Dendritic cell treated with granulocyte-macrophage colony-stimulating factor and Interleukin-4, amounts not matched to agents 40 ng/mL and 50 ng/mL, for 4 days (primary cell): ENCODE measurements at regions not wholly inside any gene's neighbourhood (a gene's known extent, or its start where the extent isn't known, plus 50 kb on each side); places are given as distances from the start of the nearest gene placed in this dataset.

ENCODE experiments used
- H3K27ac Mint-ChIP-seq: one replicate; pipeline ENCODE4 v1.8.0; 2022; ENCODE audit warnings: mild to moderate bottlenecking, mixed read lengths
- H3K27me3 Mint-ChIP-seq: one replicate; pipeline ENCODE4 v1.8.0; 2022; ENCODE audit warnings: mild to moderate bottlenecking, mixed read lengths
- H3K36me3 Mint-ChIP-seq: one replicate; pipeline ENCODE4 v1.8.0; 2022; ENCODE audit warnings: low read depth, mixed read lengths
- H3K4me1 Mint-ChIP-seq: one replicate; pipeline ENCODE4 v1.8.0; 2022; ENCODE audit warnings: low read depth, mixed read lengths
- H3K4me3 Mint-ChIP-seq: one replicate; pipeline ENCODE4 v1.8.0; 2022; ENCODE audit warnings: mild to moderate bottlenecking, moderate library complexity, mixed read lengths
- H3K9me3 Mint-ChIP-seq: one replicate; pipeline ENCODE4 v1.8.0; 2022; ENCODE audit warnings: mixed read lengths
- intact Hi-C: fragments of 100-400 bp; cut with micrococcal nuclease; formaldehyde crosslinking; loops from one replicate; pipeline ENCODE4 v1.15.0; 2022

DNA sequence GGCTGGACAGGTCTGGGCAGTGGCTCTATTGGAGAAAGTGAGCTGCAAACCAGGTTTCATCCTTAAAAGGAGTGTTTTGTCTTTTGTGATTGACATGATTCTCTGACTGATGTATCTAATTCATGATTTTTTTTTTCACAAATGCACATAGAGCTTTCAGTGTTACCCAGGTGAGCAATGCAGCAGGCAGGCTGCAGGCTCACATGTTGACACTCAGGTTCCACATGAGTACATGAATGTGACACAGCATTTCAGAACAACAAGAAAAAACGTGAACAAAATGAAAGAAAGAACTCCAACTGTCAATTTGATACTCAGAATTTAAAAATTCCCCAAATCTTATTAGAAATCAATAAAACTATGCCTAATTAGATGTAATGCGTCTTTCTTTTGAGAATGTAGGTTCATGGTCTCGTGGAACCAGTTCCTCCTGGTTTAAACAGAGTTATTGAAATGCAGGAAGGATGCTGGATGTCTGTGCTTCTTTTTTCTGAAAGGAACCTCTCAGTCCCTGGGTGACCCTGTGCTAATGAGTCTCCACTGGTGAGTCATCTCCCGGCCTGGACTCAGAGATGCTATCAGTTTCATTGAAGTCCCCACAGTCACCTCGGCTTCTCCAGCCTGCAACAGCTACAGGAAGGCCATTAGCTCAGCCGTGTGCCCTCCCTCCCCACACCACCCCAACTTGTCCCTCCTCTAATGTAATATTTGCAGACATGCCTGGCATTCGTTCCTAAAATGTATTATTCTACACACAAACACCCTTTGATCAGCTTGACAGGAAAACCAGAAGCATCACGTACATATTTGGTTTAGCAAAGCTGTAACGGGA, 430.4 kb downstream of the LPIN1 start:
- no peak overlapping the region for H3K4me3 Mint-ChIP-seq
- intact Hi-C loops = no loop called here
- peaks cover 11% of the 10 kb centered on the region for H3K4me1 Mint-ChIP-seq
- H3K9me3 Mint-ChIP-seq = no peaks in the 10 kb centered on the region
- H3K36me3 Mint-ChIP-seq = no peaks in the 10 kb centered on the region
- peaks cover 40% of the 10 kb centered on the region for H3K27me3 Mint-ChIP-seq
- H3K27ac Mint-ChIP-seq = no peak overlapping the region

DNA sequence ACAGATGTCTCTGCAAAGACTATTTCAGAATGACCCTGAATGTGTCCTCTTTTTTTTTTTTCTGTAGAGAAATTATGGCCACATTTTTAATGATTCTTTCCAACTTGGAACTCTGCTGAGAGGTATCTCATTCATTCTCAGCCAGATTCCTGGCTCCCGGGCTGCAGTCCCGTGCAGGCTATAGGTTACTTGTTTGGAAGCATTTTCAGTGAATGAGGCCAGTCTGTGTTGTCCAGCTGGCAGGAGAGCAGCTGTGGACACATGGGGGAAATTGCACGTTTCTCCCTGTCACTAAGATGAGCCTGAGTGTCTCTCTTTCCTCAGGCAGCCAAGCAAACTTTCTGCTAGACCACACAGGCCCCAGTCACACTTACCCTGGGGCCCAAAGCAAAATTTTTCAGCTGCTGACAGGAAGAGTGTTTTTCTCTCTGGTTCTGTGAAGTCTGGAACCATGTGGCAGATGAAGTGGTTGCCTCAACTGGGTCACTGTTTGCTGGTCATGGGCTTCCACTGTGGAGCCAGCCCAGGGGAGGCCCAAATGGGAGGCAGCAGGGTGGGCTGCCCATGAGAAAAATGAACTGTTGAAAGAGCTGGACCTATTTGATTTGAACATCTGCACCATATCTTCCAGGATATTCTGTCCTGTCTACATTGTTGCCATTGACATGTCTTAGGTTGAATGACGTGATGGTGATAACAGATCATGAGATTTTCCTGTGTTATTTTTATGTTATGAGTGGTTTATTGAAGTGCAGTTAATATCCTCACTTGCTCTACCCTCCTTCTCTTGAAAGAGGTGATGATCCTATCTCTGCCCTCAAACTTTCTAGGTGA, 431.2 kb downstream of the LPIN1 start:
- H3K9me3 Mint-ChIP-seq = no peaks in the 10 kb centered on the region
- no peak overlapping the region for H3K4me3 Mint-ChIP-seq
- H3K4me1 Mint-ChIP-seq = peaks cover 11% of the 10 kb centered on the region
- H3K36me3 Mint-ChIP-seq = no peaks in the 10 kb centered on the region
- H3K27ac Mint-ChIP-seq = no peak overlapping the region
- H3K27me3 Mint-ChIP-seq = peaks cover 39% of the 10 kb centered on the region
- intact Hi-C loops = no loop called here

DNA sequence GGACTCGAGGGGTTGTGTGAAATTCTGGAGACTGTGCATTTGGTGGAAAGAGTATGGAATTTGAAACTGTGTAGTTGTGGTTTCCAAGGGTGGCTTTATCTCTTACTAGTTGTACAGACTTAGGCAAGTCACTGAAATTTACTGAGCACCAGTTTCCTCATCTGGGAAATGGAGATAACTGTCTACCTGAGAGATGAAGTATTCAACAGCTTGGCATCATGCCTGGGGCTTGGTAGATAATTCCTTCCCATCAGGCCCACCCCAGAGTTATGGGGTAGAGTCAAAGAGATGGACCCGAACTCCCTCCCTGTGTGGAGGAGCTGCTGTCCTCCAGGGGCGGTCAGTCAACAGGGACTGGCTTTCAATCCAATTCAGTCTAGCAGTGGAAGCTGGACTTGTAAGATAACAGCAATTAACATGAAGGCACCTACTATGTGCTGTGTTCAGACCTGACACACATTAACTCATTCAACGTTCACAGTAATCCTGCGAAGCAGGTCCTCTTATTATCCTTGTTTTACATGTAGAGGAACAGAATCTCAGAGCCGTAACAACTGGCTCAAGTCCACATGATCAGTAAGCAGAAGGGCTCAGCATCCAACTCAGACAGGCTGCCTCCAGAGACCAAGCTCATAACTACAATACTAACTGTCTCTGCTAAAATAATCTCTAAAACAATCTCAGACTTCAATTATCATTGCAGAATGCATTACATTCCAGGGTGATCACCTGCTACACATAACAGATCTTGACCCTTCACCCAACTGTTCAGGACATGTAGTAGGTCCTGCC, 432.1 kb downstream of the LPIN1 start:
- Mint-ChIP-seq H3K9me3 (no peaks in the 10 kb centered on the region), H3K27ac (no peak overlapping the region), H3K4me1 (peaks cover 16% of the 10 kb centered on the region), H3K4me3 (no peak overlapping the region), H3K27me3 (peaks cover 37% of the 10 kb centered on the region), H3K36me3 (no peaks in the 10 kb centered on the region)
- intact Hi-C loops = no loop called here

DNA sequence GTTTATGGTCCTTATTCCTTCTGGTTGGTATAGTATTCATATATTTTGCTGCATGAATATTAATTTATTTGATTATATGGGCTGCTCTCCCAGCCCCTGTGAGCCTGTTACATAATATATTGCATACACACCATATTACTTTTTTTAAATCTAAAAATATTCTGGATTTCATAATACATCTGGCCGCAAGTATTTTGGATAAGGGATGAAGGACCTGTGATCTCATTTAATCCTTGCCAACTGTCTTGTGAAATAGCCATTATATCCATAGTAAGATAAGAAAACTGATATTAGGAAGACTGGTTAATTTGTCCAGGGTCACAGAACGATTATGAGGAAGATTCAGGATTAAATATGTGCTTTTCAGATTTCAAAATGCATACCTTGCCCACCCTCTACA, 433.6 kb downstream of the LPIN1 start:
- no peak overlapping the region for H3K27ac Mint-ChIP-seq
- intact Hi-C loops = no loop called here
- H3K27me3 Mint-ChIP-seq = peaks cover 44% of the 10 kb centered on the region
- no peaks in the 10 kb centered on the region for H3K9me3 Mint-ChIP-seq
- H3K4me3 Mint-ChIP-seq = no peak overlapping the region
- no peaks in the 10 kb centered on the region for H3K36me3 Mint-ChIP-seq
- H3K4me1 Mint-ChIP-seq = peaks cover 16% of the 10 kb centered on the region

DNA sequence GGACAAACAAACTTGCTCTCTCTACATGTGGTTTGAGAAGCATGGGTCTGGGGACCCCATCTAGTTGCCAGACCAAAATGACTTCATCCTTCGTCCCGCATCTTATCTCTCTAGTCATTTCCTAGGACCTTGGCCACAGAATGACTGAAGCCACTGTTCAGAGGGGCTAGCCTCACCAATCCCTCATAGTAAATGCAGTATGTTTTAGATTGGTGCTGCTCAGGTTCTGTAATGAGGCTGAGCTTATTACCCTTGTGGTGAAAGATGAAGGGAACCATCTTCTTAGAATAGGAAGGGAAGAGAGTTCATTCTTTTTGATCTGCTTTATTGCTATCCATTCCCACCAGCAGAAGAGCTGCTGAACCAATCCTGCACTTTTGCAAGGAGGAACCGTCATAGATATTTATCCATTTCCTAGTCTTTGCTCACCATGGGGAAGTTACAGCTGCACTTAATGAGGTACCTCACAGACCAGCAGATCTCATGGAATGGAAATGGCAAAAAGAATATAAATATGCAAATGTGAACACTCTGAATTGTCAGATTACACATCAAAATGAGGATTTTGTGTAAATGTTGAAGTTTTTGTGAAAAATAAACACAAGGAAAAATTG, 436.7 kb downstream of the LPIN1 start:
- peaks cover 5% of the 10 kb centered on the region for H3K4me1 Mint-ChIP-seq
- no peaks in the 10 kb centered on the region for H3K9me3 Mint-ChIP-seq
- intact Hi-C loops = no loop called here
- H3K4me3 Mint-ChIP-seq = no peak overlapping the region
- H3K27ac Mint-ChIP-seq = no peak overlapping the region
- no peaks in the 10 kb centered on the region for H3K36me3 Mint-ChIP-seq
- peaks cover 30% of the 10 kb centered on the region for H3K27me3 Mint-ChIP-seq

DNA sequence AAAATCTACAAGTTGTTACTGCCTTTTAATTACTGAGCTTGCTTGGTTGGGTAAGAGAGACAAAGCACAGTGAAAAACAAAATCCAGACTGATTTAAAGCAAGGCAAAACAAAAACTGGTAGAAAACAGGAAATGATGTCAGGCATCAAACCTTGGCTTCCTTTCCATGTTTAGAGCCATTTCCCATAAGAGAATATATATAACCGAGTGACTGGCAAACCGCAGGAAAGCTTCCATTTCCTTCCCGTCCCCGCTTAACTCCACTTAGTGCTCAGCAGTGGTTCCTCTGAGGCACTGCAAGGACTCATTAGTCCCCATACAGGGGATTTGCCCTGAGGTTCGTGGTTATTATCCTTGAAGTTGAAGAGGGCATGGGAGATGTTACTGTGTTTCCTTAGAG, 446.3 kb downstream of the LPIN1 start:
- Mint-ChIP-seq H3K27ac (no peak overlapping the region), H3K4me1 (peaks cover 9% of the 10 kb centered on the region), H3K9me3 (peaks cover 31% of the 10 kb centered on the region), H3K27me3 (peaks cover 12% of the 10 kb centered on the region), H3K4me3 (no peak overlapping the region), H3K36me3 (no peaks in the 10 kb centered on the region)
- intact Hi-C loops = loop anchor here (10.0 kb wide), 1 partner anchor 802 kb away; no protein-coding TSS in a partner anchor

DNA sequence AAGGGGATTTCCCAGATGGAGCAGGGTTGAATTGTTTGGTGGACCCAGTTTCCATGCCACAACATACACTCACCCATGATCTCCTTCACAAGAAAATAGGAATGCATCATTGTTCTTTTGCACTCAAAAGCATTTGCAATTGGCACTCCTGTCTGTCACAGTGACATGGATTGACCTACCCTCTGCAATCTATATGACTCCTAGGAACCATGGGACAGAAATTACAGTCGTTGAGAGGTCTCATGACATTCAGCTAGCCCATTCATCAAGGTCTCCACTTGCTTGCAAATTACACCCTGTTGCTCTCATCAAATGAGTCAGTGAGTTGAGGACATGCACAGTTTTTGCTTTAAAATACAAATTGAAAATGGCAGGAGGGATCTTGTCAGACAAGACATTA, 448.5 kb downstream of the LPIN1 start:
- Mint-ChIP-seq H3K4me1 (peaks cover 9% of the 10 kb centered on the region), H3K9me3 (peaks cover 31% of the 10 kb centered on the region), H3K27me3 (peaks cover 10% of the 10 kb centered on the region), H3K36me3 (no peaks in the 10 kb centered on the region), H3K4me3 (no peak overlapping the region), H3K27ac (no peak overlapping the region)
- intact Hi-C loops = loop anchor here (10.0 kb wide), 1 partner anchor 800 kb away; no protein-coding TSS in a partner anchor

DNA sequence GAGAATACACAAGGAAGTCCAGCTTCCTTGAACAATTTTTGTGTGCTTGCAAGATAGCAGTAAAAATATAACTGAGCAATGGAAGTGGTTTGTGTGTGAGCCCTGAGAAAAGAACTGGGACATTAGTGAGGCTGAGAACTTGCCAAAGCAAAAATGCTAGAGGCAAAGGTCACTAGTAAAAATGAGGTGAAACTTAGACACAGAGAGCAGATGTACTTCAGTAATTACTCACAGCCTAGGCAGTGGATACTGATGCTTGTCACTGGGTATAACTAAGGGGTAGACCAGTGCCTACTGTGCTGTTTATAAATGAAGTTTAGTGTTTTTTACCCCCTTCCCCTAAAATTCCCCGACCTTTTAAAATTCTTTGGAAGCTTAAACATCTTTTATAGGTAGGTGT, 450.1 kb downstream of the LPIN1 start:
- H3K27ac Mint-ChIP-seq = no peak overlapping the region

DNA sequence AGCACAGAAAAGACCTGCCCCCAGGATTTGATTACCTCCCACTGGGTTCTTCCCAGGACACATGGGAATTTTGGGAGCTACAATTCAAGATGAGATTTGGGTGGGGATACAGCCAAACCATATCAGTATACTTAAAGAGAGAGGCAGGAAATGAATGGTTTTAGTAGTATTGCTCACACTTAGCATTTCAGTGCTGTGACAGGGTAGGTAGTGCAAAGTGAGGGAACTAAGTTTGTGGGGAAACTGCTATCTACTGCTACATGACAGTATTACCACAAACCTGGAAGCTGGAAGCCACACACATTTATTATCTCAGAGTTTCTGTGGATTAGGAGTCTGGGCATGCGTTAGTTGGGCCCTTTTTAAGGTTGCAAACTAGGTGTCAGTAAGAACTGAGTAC, 450.7 kb downstream of the LPIN1 start:
- Mint-ChIP-seq H3K27ac (no peak overlapping the region), H3K27me3 (peaks cover 12% of the 10 kb centered on the region), H3K4me1 (peaks cover 22% of the 10 kb centered on the region), H3K9me3 (peaks cover 31% of the 10 kb centered on the region), H3K36me3 (no peaks in the 10 kb centered on the region), H3K4me3 (no peak overlapping the region)
- intact Hi-C loops = loop anchor here (10.0 kb wide), 1 partner anchor 798 kb away; no protein-coding TSS in a partner anchor

More for the DNA sequence above, 450.1 kb downstream of the LPIN1 start:
- no peaks in the 10 kb centered on the region for H3K36me3 Mint-ChIP-seq
- H3K4me3 Mint-ChIP-seq = no peak overlapping the region
- intact Hi-C loops = loop anchor here (10.0 kb wide), 1 partner anchor 798 kb away; no protein-coding TSS in a partner anchor
- H3K9me3 Mint-ChIP-seq = peaks cover 31% of the 10 kb centered on the region
- H3K4me1 Mint-ChIP-seq = peaks cover 16% of the 10 kb centered on the region
- peaks cover 8% of the 10 kb centered on the region for H3K27me3 Mint-ChIP-seq

DNA sequence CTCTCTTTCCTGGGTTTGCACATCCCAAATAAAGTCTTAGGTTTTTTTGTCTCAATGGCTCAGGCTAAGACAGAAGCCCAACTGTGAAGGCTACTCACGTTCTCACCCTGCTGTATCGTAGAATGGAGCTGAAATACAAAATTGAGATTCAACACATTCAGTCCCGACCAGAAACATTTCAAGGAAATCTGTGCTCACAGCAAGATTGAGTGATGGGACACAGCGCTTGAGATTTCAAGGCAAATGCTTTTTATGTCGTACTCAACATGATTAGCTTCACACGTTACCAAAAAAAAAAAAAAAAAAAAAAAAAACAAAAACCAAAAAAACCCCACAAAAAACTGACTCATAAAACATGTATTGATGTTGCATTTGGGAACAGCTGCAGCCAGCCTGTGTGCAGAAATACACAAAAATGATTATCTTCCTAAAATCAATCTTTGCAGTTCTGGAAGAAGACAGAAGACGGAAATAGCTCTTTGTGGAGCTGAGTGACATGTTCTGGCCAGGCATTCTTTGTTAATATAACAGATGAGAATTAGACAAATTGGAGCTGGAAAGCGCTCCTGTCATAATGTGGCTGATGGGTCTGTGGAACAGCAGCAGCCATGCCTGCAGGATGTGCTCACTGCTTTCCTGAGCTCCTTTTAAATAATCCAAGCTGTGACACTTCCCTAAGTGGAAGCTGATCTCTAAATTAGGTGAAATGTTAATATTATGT, 453.2 kb downstream of the LPIN1 start:
- H3K4me3 Mint-ChIP-seq = no peak overlapping the region
- H3K9me3 Mint-ChIP-seq = peaks cover 28% of the 10 kb centered on the region
- peaks cover 23% of the 10 kb centered on the region for H3K27me3 Mint-ChIP-seq
- intact Hi-C loops = loop anchor here (10.0 kb wide), 1 partner anchor 795 kb away; no protein-coding TSS in a partner anchor
- peaks cover 13% of the 10 kb centered on the region for H3K4me1 Mint-ChIP-seq
- H3K27ac Mint-ChIP-seq = no peak overlapping the region
- peaks cover 14% of the 10 kb centered on the region for H3K36me3 Mint-ChIP-seq

DNA sequence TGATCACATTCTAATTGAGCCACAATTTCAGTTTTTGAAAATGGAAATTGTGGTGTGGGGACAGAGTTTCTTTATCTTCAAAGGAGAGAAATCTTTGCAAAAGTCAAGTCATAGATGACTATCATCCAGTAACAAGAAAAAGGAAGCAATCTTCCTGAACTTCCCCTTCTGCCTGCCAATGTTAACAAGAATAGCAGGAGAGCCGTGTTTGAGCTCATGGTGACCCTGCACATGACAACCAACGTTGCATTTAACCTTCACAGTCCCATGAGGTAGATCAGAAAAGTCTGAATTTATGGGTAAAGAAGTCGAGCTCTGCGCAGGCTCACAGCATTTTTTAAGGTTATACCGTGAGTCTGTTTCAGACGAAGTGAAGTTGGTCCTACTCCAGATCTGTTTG, 454.9 kb downstream of the LPIN1 start:
- Mint-ChIP-seq H3K9me3 (peaks cover 42% of the 10 kb centered on the region), H3K27ac (peak overlapping the region; percentile 62), H3K4me3 (no peak overlapping the region), H3K4me1 (peaks cover 13% of the 10 kb centered on the region), H3K27me3 (peaks cover 23% of the 10 kb centered on the region), H3K36me3 (peaks cover 18% of the 10 kb centered on the region)
- intact Hi-C loops = no loop called here

DNA sequence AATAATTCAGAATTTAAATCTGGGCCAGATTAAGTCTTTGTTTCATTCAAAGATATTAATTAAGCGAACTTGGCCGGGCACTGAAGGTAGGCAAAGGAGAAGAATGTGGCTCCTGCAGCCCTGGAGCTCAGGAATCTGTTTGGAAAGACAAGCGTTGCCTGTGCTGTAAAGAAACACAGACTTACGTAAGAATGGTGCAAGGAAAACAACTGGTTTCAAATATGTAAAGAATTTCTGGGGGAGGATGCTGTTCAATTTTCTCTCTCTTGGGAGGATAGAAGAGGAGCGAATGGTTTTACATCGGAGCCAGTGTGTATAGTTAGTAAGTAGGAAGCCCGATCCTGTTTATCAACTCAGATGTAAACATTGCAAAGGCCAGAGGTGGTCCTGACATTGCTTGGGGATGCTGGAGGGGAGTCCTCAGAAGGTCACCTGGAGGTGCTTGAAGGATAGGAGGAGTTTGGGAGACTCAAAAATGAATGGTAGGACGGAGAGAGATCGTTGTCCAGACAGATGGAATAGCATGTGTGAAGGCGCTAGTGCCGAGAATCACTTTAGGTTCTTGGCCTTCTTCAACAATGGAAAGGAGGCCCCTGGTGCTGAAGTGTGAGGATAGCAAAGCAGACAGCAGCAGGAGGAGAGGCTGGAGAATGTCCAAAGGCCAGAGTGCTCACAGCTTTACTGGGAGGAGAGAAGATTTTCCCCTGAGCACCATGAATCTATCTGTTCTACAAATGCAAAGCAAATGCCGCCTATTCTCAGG, 456.1 kb downstream of the LPIN1 start:
- H3K27ac Mint-ChIP-seq = no peak overlapping the region
- intact Hi-C loops = no loop called here
- H3K36me3 Mint-ChIP-seq = peaks cover 18% of the 10 kb centered on the region
- no peak overlapping the region for H3K4me3 Mint-ChIP-seq
- peaks cover 13% of the 10 kb centered on the region for H3K4me1 Mint-ChIP-seq
- peaks cover 35% of the 10 kb centered on the region for H3K9me3 Mint-ChIP-seq
- peaks cover 20% of the 10 kb centered on the region for H3K27me3 Mint-ChIP-seq
